GM19463 (cell line): ENCODE measurements at regions not wholly inside any gene's neighbourhood (a gene's known extent, or its start where the extent isn't known, plus 50 kb on each side); places are given as distances from the start of the nearest gene placed in this dataset.

Source experiments
- ATAC-seq: cut with Tn5 transposase; IDR thresholded peaks from one replicate; pipeline ENCODE4 v1.9.1; 2021; ENCODE audit warnings: mild to moderate bottlenecking, moderate library complexity; ENCODE audit not compliant: unreplicated experiment

DNA sequence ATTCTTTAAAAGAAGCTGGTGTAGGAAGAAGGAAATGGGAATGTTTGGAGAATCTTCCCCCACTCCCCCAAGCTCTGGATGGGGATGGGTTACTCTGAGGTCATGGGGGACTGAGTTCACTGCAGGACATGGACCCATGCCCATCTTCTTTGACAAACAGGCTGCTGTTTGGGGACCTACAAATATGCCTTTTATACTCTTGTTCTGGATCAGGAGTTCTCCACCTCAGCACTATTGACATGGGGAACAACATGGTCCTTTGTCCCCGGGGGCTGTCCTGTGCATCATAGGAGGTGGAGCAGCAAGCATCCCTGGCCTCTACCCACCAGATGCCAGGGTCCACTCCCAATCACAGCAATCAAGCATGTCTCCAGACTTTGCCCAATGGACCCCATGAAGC lies 365.8 kb upstream of the C1orf174 start:
- no peak for ATAC-seq

DNA sequence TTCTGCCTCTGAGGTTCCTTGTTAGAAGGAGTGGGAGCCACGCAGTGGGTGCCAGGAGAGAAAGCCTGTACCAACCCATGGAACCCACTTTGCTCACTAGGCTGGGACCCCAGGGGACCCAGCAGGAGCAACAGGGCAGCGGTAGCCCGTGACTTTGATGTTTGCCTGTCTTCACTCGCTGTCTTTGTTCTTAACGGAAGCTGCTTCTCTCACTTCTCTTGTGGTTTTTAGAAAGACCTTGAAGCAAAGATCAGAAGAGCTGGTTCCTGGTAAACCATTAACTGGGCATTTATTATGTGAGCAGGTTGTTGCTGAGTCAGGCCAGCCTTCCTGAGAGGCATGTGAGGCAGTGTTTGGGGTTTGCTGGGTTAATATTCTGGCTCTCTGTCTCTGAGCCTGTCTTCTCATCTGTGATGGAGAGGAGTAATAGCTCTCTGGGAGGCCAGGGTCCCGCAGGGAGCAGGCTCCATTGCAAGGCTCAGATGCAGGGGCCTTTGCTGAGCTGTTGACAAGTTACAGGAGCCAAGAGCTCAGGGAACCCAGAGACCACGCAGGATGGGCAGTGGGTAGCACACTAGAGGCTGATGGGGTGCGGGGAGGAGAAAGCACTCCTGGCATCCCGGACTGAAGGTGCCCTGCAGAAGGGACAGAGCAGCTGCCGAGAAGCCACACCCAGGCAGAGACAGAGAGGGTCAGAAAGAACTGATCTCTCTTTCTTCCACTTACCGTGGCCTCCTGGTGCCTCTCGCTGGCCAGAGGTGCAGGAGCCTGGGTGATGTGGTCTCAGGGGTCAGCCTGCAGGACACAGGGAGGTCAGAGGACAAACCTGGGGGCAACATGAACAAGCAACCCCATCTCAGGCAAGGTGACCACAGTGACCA lies 367.5 kb upstream of the C1orf174 start:
- peak; percentile 81 for ATAC-seq

DNA sequence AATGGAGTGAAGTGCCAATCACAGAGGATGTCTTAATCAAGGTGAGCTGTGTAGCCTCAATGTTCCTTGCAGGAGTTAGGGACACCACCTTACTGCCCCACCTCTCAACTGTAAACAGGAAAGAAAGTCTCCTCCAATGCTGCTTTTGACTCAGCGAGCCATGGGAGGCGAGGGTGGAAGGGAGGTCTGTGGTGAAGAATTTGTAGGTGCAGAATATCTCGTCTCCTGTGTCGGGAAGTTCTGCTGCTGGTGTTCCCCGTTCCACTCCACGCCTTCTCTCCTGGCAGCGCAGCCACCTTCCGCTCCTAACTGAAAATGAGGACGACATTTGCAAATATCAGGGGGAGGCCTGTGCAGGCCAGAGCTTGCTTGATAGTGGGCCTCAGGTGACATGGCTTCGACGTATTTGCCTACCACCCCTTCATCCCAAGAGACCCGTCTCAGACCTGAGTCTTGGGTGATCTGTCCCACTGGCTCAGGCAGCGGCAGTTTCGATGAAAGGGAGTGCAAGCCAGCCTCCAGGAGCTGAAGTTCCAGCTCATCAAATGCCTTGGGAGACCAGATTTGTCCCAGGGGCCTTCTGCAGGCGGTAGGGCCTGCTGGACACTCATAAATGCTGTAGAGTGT lies 368.3 kb upstream of the C1orf174 start:
- no peak for ATAC-seq

DNA sequence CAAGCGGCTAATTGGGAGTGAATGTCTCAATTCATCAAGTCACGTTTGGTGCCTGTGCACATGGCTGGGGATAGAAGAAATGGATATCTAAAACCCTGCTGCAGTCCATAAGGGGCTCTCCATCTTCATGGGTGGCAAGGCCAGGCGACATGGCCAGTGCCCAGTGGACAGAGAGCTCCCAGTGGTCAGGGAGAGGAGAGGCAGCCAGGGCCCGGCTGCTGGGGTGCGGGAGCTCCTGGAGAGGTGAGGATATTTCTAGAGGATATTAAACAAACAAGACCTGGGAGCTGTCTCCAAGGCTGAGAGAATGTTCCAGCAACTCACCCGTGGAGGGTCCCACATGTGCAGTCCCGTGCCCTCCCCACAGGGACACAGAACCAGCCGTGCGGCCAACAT lies 368.8 kb upstream of the C1orf174 start:
- no peak for ATAC-seq

DNA sequence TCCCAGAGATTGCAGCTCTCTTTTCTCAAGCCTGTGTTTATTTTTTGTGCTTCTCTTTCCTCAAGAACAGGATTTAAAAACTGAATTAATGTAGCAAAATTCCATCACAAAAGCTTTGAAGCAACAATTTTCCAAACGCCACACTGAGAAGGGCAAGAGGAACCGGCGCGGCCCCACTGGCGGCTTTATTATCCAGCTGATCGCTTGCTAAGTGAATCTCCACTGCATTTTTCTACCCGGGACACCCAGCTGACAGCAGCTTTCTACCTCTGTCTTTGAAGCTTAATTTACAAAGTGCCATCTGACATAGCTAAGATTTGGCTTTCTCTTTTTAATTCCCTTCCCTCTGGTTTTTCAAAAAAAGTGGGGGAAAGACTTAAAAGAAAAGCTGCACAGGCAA lies 369.3 kb upstream of the C1orf174 start:
- no peak for ATAC-seq

DNA sequence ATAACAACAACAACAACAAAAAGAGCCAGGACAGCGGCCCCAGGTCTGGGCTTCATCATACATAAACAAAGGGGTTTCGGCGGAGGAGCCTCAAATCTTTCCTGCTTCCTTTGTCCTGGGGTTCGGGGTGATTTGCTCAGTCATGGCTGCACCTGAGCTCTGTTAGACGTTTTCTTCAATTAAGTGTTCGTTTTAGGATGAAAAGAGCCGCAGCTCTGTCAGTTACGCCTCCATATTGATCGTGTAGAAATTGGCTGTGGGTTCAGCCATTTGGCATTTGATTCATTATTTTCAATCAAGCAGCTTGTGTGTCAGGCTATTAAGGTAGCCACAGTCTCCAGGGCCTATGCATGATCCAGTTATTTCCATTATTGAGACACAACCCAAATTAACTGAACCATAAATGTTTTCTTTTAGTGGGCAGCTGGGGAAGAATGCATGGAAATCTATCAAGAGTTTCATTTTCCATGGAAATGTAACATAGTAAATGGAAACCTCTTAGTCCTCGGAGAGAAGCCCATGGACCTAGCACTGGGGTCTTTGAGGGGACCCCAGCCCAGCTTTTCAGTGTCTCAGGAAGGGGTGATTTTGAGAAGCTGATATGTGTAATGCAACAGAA lies 370.0 kb upstream of the C1orf174 start:
- no peak for ATAC-seq

DNA sequence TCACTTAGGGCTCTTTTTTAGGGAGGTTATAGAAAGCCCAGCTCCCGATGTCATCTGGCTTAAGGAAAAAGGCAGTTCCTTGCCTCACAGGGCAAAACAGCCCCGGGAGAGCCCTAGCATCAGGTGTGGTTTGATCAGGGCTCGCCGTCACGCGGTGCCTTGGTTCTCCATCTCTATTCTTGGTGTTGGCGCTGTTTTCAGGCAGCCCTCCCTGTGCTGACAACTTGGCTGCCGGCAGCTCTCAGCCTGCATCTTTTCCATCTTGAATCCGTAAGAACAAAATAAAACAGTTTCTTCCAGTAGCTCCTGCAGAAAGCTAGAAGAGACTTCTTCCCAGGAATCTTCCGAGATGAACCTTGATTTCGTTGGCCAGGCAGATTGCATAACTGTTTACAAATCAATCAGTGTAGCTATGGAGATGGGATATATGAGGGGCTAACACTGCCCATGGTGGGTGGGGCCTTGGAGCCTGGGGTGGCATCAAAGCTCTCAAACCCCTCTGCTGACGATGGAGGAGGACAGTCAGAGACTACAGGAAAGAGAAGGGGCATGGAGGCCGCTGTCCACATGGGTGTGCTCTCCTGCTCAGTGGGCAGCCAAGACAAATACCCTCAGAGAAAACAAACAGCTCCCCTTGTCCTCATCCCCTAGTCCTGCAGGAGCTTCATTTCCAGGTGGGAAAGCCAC lies 370.7 kb upstream of the C1orf174 start:
- ATAC-seq = no peak

DNA sequence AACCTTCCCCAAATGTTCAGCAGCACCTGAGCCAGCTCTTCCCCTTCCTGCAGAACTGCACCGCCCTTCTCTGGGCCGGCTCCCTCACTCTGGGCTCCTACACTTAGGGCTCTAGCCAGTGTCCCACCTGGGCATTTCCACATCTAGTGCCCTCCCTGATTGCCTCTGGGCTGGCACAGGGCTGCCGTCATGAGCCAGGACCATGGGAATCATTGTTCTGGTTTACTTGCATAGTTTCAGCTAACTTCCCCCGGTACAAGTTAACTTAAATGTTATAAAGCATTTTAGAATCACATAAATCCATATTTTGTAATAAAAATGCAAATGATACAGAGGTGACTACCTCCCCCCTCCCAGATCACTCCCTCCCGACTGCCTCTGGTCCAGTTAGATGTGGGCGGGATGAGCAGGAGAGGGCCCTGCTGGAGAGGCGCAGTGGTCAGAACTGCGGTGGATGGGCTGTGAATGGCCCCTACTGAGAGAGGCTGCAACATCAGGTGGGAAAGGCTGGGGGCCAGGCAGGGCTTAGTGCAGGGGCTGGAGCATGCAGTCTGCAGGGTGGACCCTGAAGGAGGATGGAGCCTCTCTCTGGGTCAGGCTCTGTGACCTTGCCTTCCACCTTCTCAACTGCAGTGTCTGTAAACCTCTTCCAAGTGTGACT lies 371.4 kb upstream of the C1orf174 start:
- ATAC-seq = no peak

DNA sequence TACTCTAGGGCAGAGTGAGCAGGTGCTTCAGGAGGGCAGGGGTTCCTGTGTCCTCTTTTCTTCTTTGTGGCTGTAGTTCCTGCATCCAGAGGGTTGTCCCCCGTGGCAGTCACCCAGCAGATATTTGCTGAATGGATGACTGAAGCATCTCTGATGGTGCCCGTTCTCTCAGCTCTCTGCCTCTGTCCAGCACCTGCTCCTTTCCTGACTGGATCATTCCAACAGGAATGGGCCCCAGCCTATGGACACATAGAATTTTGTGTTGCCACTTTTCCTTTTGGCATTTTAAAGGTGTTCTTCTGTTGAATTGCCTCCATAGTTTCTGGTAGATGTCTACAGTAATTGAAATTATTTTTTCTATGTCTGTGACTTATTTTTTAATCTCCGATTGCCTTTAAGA lies 372.5 kb upstream of the C1orf174 start:
- ATAC-seq = no peak

DNA sequence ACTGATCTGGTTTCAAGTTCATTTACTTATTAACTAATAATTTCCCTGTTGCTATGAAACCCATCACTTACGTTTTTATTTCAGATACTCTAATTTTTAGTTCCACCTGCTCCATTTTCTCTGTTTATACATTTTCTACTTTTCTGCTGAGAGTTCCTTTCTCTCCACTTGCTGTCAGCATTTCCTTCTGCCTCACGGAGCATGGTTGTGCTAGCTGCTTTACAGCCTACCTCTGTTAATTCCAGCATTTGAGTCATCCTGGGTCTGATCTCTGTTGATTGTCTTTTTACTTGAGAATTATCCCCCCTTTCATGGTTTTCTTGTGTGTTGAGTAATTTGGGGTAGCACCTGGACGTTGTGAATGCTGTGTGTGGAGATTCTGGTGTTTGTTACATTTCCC lies 373.2 kb upstream of the C1orf174 start:
- ATAC-seq = no peak

DNA sequence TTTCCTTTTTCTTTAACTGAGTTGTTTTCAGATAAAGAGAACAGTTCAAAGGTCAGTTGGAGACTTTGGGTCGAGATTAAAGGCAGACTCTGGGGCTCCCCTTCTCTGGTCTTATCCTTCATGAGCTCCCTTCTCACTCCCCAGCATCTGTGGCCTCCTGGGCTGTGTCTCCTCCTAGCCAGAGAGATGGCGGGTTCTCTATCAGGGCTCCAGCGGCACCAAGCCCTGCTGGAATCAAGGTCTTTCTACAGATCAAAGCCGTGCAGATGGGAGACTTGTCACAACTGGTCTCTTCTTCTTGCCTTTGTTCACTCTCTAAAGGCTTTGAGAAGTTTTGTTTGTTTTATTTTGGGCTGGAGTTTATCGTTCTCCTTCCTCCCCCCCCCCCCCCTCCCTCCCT lies 373.7 kb upstream of the C1orf174 start:
- no peak for ATAC-seq

DNA sequence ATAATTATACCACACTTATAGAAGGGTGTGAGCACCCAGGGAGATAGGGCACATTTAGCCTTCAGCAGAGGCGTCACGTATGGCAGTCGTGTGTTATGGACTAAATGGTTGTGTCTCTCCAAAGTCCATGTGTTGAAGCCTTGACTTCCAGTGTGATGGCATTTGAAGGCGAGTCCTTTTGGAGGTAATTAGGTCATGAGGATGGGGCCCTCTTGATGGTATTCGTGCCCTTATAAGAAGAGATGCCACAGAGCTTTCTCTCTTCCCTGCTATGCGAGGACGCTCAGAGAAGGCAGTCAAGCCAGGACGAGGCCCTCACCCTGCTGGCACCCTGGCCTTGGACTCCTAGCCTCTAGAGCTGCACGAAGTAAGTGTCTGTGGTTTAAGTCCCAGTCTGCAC lies 375.0 kb upstream of the C1orf174 start:
- ATAC-seq = no peak

DNA sequence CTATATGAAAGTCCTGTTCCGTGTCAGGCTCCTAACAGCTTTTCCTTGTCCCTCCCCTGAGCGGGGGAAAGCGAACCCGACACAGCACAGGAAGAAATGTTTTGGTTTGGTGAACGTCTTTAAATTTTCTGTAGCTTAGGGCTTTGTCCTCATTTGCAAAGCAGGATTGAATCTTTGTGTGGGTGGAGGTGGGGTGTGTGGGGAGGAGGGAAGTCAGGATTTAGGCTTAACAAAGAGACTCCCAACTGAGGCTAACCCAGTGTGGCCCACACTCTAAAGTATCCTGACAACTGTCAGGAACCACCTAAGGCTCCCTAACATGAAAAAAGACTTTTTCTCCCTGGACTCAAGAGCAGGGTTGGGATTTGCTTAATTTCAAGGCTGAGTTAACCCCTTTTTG lies 376.2 kb upstream of the C1orf174 start:
- no peak for ATAC-seq

DNA sequence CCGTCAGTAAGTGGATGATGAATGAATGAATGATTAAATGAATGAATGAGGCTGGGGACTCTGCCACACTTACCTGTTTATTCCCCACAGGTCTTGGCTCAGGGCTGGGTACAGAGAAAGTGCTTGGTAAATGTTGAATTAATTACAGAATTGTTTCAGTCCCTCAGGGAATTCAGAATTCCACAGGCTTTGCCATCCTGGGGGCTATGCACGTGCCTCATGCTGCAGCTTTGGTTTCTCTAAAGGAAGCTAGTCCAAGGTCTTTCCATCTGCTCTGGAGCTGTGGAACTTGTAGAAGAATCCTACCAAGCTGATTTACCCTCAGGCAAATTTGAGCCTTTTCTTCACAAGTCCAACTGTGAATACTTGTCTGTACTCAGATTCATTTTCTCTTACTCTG lies 376.8 kb upstream of the AJAP1 start:
- no peak for ATAC-seq

DNA sequence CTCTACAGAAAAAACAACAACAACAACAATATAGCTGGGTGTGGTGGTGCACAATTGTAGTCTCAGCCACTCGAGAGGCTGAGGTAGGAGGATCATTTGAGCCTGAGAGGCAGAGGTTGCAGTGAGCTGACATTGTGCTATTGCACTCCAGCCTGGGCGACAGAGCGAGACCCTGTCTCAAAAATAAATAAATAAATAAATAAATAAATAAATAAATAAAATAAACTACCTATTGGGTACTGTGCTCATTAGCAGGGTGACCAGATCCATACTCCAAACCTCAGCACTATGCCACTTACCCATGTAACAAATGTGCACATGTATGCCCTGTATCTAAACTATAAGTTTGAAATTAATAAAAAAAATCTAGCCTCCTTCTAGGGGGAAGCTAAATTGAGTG lies 369.4 kb upstream of the AJAP1 start:
- no peak for ATAC-seq

DNA sequence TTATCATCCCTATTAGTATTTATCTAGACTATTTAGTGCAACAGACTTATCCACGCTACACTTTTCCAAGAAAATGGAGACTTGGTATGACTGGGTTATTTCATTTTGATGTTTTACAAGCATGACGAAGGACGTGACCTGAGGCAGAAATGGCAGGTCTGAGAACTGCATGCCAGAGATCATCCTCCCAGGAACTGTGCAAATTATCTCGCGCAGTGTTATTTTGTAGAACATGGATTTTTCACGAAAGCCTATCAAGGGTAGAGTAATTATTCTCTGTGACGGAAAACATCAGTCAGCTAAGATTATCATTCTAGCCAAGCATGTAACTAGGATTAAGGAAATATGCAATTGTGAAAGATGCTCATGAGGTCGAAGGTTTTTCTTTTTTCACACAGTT lies 361.5 kb upstream of the AJAP1 start:
- no peak for ATAC-seq

DNA sequence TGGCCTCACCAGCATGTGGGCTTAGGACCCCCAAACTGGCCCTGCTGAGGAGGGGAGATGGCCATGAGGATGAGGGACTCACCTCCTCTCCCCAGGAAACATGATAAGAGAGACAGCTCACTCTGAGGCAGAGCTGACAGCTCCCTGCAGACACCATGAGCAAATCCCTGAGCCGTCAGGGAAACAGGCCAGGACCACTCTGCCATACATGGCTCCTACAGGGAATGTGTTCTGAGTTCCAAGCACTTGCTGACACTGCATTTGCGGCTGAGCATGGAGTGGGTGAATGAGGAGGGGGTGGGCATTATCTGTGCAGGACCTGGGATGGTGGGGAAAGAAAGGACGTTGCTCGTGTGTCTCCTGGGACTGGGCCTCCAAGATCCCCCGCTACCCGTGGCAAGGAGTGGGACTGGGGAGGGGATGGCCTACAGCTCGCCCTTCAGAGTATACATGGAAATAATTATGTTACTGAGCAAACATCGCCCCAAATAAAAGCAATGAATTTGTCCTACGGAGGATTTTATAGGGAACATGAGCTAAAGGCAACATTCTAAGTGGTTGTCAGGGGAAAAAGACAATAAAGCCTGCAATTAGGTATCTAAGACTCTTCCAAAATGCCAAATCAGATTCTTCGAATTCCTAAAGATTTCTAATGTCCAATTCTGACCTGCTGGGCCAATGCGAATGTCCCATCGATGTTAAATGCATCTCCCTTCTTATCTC lies 355.9 kb upstream of the AJAP1 start:
- ATAC-seq = no peak

DNA sequence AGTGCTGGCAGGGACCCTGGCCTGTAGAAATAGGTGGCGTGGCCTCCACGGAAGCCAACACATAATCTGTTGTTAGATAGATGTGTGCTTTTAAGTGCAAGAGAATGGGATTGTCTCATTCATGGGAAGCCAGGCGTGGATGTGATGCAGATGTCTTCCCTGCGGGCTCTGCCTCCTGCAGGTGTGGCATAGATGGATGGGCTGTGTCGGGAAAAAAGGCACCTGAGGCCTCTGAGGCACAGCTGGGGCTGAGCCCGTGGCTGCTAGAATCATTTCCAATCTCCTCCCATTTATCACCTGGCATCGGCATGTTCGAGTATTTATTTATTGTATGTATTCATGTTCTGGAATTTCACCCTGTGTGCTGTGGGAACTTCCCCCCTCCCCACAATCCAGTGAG lies 353.4 kb upstream of the AJAP1 start:
- ATAC-seq = no peak

DNA sequence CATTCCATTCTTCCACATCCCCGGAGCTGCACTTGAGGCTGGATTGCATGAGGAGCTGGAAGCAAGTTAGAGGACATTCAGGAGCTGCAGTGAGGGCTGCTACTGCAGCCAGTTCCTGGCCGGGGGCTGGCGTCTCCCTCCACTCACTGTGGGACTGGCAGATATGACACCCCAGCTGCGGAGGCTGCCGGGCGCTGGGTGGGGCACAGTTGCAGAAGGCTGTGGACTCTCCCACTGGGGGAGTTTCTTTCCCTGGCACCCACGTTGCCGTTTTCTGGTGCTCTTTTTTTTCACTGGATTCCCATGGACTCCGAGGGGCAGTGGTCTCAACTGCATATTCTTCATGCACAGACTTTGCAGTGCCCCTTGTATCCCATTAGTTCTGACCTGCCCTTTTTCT lies 351.1 kb upstream of the AJAP1 start:
- ATAC-seq = no peak

DNA sequence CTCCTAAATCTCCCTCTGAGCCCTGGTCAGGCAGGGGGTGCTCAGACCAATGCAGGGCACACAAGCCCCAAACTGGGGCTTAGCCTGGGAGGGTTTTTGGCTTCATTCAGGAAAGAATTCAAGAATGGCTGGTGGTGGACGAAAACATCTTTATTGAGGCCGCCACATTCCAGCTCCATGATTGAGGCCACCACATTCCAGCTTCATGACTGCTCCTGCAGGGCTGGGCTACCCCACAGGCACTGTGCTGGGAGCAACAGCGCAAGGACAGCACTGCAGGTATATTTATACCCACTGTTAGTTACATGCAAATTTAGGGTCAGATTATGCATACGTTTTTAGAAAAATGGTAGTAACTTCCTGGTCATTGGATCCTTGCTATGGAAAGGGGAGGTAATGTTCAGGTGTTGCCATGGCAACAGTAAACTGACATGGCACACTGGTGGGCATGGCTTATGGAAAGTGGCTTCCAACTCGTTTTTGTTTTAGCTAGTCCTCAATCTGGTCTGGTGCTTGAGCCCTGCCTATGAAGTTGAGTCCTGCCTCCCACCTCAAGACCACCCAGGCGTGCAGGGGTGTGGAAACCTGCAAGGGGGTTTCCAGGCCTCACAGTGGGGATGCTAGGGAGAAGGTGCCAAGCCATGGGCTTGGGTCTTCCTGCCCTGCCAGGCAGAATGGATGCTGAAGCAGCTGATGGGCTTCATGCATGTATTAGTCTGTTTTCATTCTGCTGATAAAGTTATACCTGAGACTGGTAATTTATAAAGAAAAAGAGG lies 348.7 kb upstream of the AJAP1 start:
- ATAC-seq = no peak
